Muscle layer of colon (tissue), 2 donors: ENCODE measurements at regions not wholly inside any gene's neighbourhood (a gene's known extent, or its start where the extent isn't known, plus 50 kb on each side); places are given as distances from the start of the nearest gene placed in this dataset.

Experiments
- H3K27ac ChIP-seq: one replicate; pipeline ENCODE4 v1.7.0; 2013; ENCODE audit warnings: low read depth, mild to moderate bottlenecking, low read length, moderate library complexity
- H3K27me3 ChIP-seq, 2 donors: one replicate each; pipeline ENCODE4 v1.7.0; 2013; ENCODE audit warnings: low read length in 2 of 2, mild to moderate bottlenecking in 2 of 2; ENCODE audit not compliant: insufficient read depth in 2 of 2, control insufficient read depth in 1 of 2
- H3K36me3 ChIP-seq: one replicate; pipeline ENCODE4 v1.7.0; 2013; ENCODE audit warnings: mild to moderate bottlenecking, low read length; ENCODE audit not compliant: insufficient read depth
- H3K4me1 ChIP-seq: one replicate; pipeline ENCODE4 v1.7.0; 2013; ENCODE audit warnings: mild to moderate bottlenecking, low read length; ENCODE audit not compliant: insufficient read depth
- H3K4me3 ChIP-seq, 2 donors: one replicate each; pipeline ENCODE4 v1.7.0; 2013; ENCODE audit warnings: low read length in 2 of 2, low read depth in 1 of 2, mild to moderate bottlenecking in 1 of 2, moderate library complexity in 1 of 2
- H3K9ac ChIP-seq: one replicate; pipeline ENCODE4 v1.7.0; 2013; ENCODE audit warnings: low read length
- H3K9me3 ChIP-seq: one replicate; pipeline ENCODE4 v1.7.0; 2013; ENCODE audit warnings: mild to moderate bottlenecking, low read length
- donor health status: abdominal sarcoma.
- donor health status: Adenocarcinoma of cecum.

- H3K36me3 ChIP-seq: no peaks in the 10 kb centered on the region
- no peaks in the 10 kb centered on the region for H3K9me3 ChIP-seq
- H3K4me1 ChIP-seq: no peaks in the 10 kb centered on the region
Measured at GRCh38 chr13:84662491-84662890, 780.2 kb upstream of the SLITRK1 start.

GRCh38 chr13:84661718-84662117, 779.4 kb upstream of the SLITRK1 start:
- H3K36me3 ChIP-seq: no peaks in the 10 kb centered on the region
- no peak overlapping the region for H3K4me3 ChIP-seq
- no peaks in the 10 kb centered on the region for H3K4me1 ChIP-seq
- no peaks in the 10 kb centered on the region for H3K27me3 ChIP-seq
- H3K9ac ChIP-seq: no peak overlapping the region
- no peaks in the 10 kb centered on the region for H3K9me3 ChIP-seq
- H3K27ac ChIP-seq: no peak overlapping the region

More at GRCh38 chr13:84662491-84662890, 780.2 kb upstream of the SLITRK1 start:
- Histone ChIP-seq H3K27ac (no peak overlapping the region), H3K9ac (no peak overlapping the region), H3K4me3 (no peak overlapping the region), H3K27me3 (no peaks in the 10 kb centered on the region)

GRCh38 chr13:84659359-84659661, 777.0 kb upstream of the SLITRK1 start:
- Histone ChIP-seq H3K27ac (no peak overlapping the region), H3K27me3 (no peaks in the 10 kb centered on the region), H3K9me3 (no peaks in the 10 kb centered on the region), H3K36me3 (no peaks in the 10 kb centered on the region), H3K9ac (no peak overlapping the region), H3K4me1 (no peaks in the 10 kb centered on the region), H3K4me3 (no peak overlapping the region)

GRCh38 chr13:84658491-84659358, 776.5 kb upstream of the SLITRK1 start:
- H3K9me3 ChIP-seq: no peaks in the 10 kb centered on the region
- H3K4me1 ChIP-seq: no peaks in the 10 kb centered on the region
- no peaks in the 10 kb centered on the region for H3K27me3 ChIP-seq
- H3K9ac ChIP-seq: no peak overlapping the region
- no peak overlapping the region for H3K4me3 ChIP-seq
- H3K27ac ChIP-seq: no peak overlapping the region
- no peaks in the 10 kb centered on the region for H3K36me3 ChIP-seq

- H3K27me3 ChIP-seq: no peaks in the 10 kb centered on the region
- H3K9me3 ChIP-seq: no peaks in the 10 kb centered on the region
- no peak overlapping the region for H3K9ac ChIP-seq
- no peaks in the 10 kb centered on the region for H3K4me1 ChIP-seq
- H3K4me3 ChIP-seq: no peak overlapping the region
- no peaks in the 10 kb centered on the region for H3K36me3 ChIP-seq
- H3K27ac ChIP-seq: no peak overlapping the region
Measured at GRCh38 chr13:84655677-84656076, 773.4 kb upstream of the SLITRK1 start.

- Histone ChIP-seq H3K27me3 (no peaks in the 10 kb centered on the region), H3K9ac (no peak overlapping the region), H3K27ac (no peak overlapping the region), H3K4me1 (no peaks in the 10 kb centered on the region), H3K36me3 (no peaks in the 10 kb centered on the region), H3K4me3 (no peak overlapping the region), H3K9me3 (no peaks in the 10 kb centered on the region)
Measured at GRCh38 chr13:84654654-84655275, 772.5 kb upstream of the SLITRK1 start.

GRCh38 chr13:84653915-84654534, 771.8 kb upstream of the SLITRK1 start:
- H3K4me3 ChIP-seq: no peak overlapping the region
- no peak overlapping the region for H3K27ac ChIP-seq

GRCh38 chr13:84651705-84652104, 769.4 kb upstream of the SLITRK1 start:
- no peaks in the 10 kb centered on the region for H3K4me1 ChIP-seq
- no peaks in the 10 kb centered on the region for H3K36me3 ChIP-seq
- no peak overlapping the region for H3K4me3 ChIP-seq
- H3K9ac ChIP-seq: no peak overlapping the region
- no peaks in the 10 kb centered on the region for H3K9me3 ChIP-seq
- H3K27me3 ChIP-seq: no peaks in the 10 kb centered on the region
- no peak overlapping the region for H3K27ac ChIP-seq

More at GRCh38 chr13:84653915-84654534, 771.8 kb upstream of the SLITRK1 start:
- Histone ChIP-seq H3K27me3 (no peaks in the 10 kb centered on the region), H3K9ac (no peak overlapping the region), H3K36me3 (no peaks in the 10 kb centered on the region), H3K9me3 (no peaks in the 10 kb centered on the region), H3K4me1 (no peaks in the 10 kb centered on the region)

- Histone ChIP-seq H3K27ac (no peak overlapping the region), H3K9me3 (no peaks in the 10 kb centered on the region), H3K27me3 (no peaks in the 10 kb centered on the region), H3K9ac (no peak overlapping the region), H3K36me3 (no peaks in the 10 kb centered on the region), H3K4me1 (no peaks in the 10 kb centered on the region), H3K4me3 (no peak overlapping the region)
Measured at GRCh38 chr13:84651288-84651687, 769.0 kb upstream of the SLITRK1 start.

GRCh38 chr13:84649853-84650252, 767.6 kb upstream of the SLITRK1 start:
- H3K27me3 ChIP-seq: no peaks in the 10 kb centered on the region
- no peaks in the 10 kb centered on the region for H3K9me3 ChIP-seq
- no peak overlapping the region for H3K27ac ChIP-seq
- no peak overlapping the region for H3K4me3 ChIP-seq
- H3K4me1 ChIP-seq: no peaks in the 10 kb centered on the region
- H3K36me3 ChIP-seq: no peaks in the 10 kb centered on the region
- no peak overlapping the region for H3K9ac ChIP-seq

GRCh38 chr13:84648069-84648640, 765.9 kb upstream of the SLITRK1 start:
- Histone ChIP-seq H3K4me3 (no peak overlapping the region), H3K36me3 (no peaks in the 10 kb centered on the region), H3K9ac (no peak overlapping the region), H3K27me3 (no peaks in the 10 kb centered on the region), H3K4me1 (no peaks in the 10 kb centered on the region), H3K9me3 (no peaks in the 10 kb centered on the region), H3K27ac (no peak overlapping the region)
